Uterus (tissue), 3 donors: ENCODE measurements at regions not wholly inside any gene's neighbourhood (a gene's known extent, or its start where the extent isn't known, plus 50 kb on each side); places are given as distances from the start of the nearest gene placed in this dataset.

ENCODE experiments used
- DNase-seq, 2 donors: peaks; one replicate each; pipeline ENCODE4 v3.0.0-alpha.2; 2019 to 2020
- H3K27ac ChIP-seq, 2 donors: fragments of 200-600 bp; sonication (generic); 1 replicate in 1 of 2; 2 replicates in 1 of 2; pipeline ENCODE4 v1.5.1; 2016 to 2018
- H3K27me3 ChIP-seq, 2 donors: fragments of 200-600 bp; sonication (generic); one replicate each; pipeline ENCODE4 v1.5.1; 2018 to 2019; ENCODE audit warnings: control low read depth in 1 of 2
- H3K36me3 ChIP-seq, 2 donors: fragments of 200-600 bp; sonication (generic); one replicate each; pipeline ENCODE4 v1.5.1; 2019; ENCODE audit warnings: control low read depth in 1 of 2
- H3K4me1 ChIP-seq, 2 donors: fragments of 200-600 bp; sonication (generic); one replicate each; pipeline ENCODE4 v1.5.1; 2018 to 2019; ENCODE audit warnings: control low read depth in 1 of 2
- H3K4me3 ChIP-seq, 2 donors: fragments of 200-600 bp; sonication (generic); 1 replicate in 1 of 2; 2 replicates in 1 of 2; pipeline ENCODE4 v1.5.1; 2018 to 2019; ENCODE audit warnings: mild to moderate bottlenecking in 1 of 2
- H3K9me3 ChIP-seq, 2 donors: fragments of 200-600 bp; sonication (generic); one replicate each; pipeline ENCODE4 v1.5.1; 2019; ENCODE audit warnings: control low read depth in 1 of 2
- CTCF ChIP-seq, 4 experiments: fragments of 200-600 bp in 2 of 4; fragments of 450-650 bp in 2 of 4; sonication (generic) in 2 of 4; IDR thresholded peaks; one replicate each; pipeline ENCODE4 v1.5.1; 2016 to 2019; ENCODE audit warnings: antibody characterized with exemption in 4 of 4, mild to moderate bottlenecking in 2 of 4, moderate library complexity in 1 of 4
- POLR2A ChIP-seq, 2 donors: fragments of 450-650 bp; IDR thresholded peaks; one replicate each; pipeline ENCODE4 v1.6.1; 2016; ENCODE audit warnings: antibody characterized with exemption in 2 of 2, mild to moderate bottlenecking in 1 of 2, moderate library complexity in 1 of 2
- intact Hi-C: fragments of 100-400 bp; cut with DNase I; formaldehyde crosslinking; loops from one replicate; pipeline ENCODE4 v1.15.1; 2023; ENCODE audit warnings: low total_unique reads
- donor health status: DM: yes; HTN: yes; CAD: no.

GRCh38 chr10:124254490-124254889 lies 161.1 kb upstream of the CHST15 start:
- DNase-seq: no peak
- TF ChIP-seq POLR2A (IDR thresholded peaks at IDR 0.05): no peak
- no peak for TF ChIP-seq CTCF (IDR thresholded peaks at IDR 0.05)
- H3K27ac ChIP-seq: no peak overlapping the region
- H3K9me3 ChIP-seq: no peaks in the 10 kb centered on the region
- intact Hi-C loops: no loop called here
- no peaks in the 10 kb centered on the region for H3K36me3 ChIP-seq
- no peaks in the 10 kb centered on the region for H3K4me1 ChIP-seq
- H3K4me3 ChIP-seq: no peak overlapping the region
- no peaks in the 10 kb centered on the region for H3K27me3 ChIP-seq

GRCh38 chr10:124253006-124253405 lies 159.6 kb upstream of the CHST15 start:
- Histone ChIP-seq H3K36me3 (no peaks in the 10 kb centered on the region), H3K4me1 (no peaks in the 10 kb centered on the region), H3K4me3 (no peak overlapping the region), H3K27me3 (no peaks in the 10 kb centered on the region), H3K27ac (no peak overlapping the region), H3K9me3 (no peaks in the 10 kb centered on the region)
- intact Hi-C loops: no loop called here
- no peak for TF ChIP-seq CTCF (IDR thresholded peaks at IDR 0.05)
- TF ChIP-seq POLR2A (IDR thresholded peaks at IDR 0.05): no peak
- no peak for DNase-seq

- DNase-seq: no peak
- Histone ChIP-seq H3K4me1 (no peaks in the 10 kb centered on the region), H3K27ac (no peak overlapping the region), H3K4me3 (no peak overlapping the region), H3K9me3 (no peaks in the 10 kb centered on the region), H3K36me3 (no peaks in the 10 kb centered on the region), H3K27me3 (no peaks in the 10 kb centered on the region)
- intact Hi-C loops: no loop called here
- TF ChIP-seq POLR2A (IDR thresholded peaks at IDR 0.05) (no peak), CTCF (IDR thresholded peaks at IDR 0.05) (no peak)
These were observed 158.8 kb upstream of the CHST15 start for GRCh38 chr10:124252097-124252715.

GRCh38 chr10:124251317-124252065 lies 158.1 kb upstream of the CHST15 start:
- no peak overlapping the region for H3K4me3 ChIP-seq
- DNase-seq: no peak
- H3K27ac ChIP-seq: no peak overlapping the region
- no peaks in the 10 kb centered on the region for H3K36me3 ChIP-seq
- H3K27me3 ChIP-seq: no peaks in the 10 kb centered on the region
- intact Hi-C loops: no loop called here
- TF ChIP-seq POLR2A (IDR thresholded peaks at IDR 0.05) (no peak), CTCF (IDR thresholded peaks at IDR 0.05) (no peak)
- no peaks in the 10 kb centered on the region for H3K9me3 ChIP-seq
- H3K4me1 ChIP-seq: no peaks in the 10 kb centered on the region

GRCh38 chr10:124250506-124250905 lies 157.1 kb upstream of the CHST15 start:
- H3K36me3 ChIP-seq: no peaks in the 10 kb centered on the region
- no peak overlapping the region for H3K4me3 ChIP-seq
- H3K9me3 ChIP-seq: no peaks in the 10 kb centered on the region
- H3K27ac ChIP-seq: no peak overlapping the region
- no peak for DNase-seq
- no peak for TF ChIP-seq POLR2A (IDR thresholded peaks at IDR 0.05)
- TF ChIP-seq CTCF (IDR thresholded peaks at IDR 0.05): no peak
- H3K27me3 ChIP-seq: no peaks in the 10 kb centered on the region
- intact Hi-C loops: no loop called here
- no peaks in the 10 kb centered on the region for H3K4me1 ChIP-seq
